GM11168 (cell line): ENCODE measurements at regions not wholly inside any gene's neighbourhood (a gene's known extent, or its start where the extent isn't known, plus 50 kb on each side); places are given as distances from the start of the nearest gene placed in this dataset.
"Not testable (repeated sequence)": the region's sequence is repeated elsewhere in the genome, so short reads cannot be mapped to it uniquely, and the experiment has no call there.

ENCODE experiments used
- in situ Hi-C: fragments of 300-500 bp; cut with MboI; formaldehyde crosslinking; loops from one replicate; pipeline ENCODE4 v1.12.0; 2022; ENCODE audit warnings: low sequenced_read_pairs; ENCODE audit not compliant: unreplicated experiment

DNA sequence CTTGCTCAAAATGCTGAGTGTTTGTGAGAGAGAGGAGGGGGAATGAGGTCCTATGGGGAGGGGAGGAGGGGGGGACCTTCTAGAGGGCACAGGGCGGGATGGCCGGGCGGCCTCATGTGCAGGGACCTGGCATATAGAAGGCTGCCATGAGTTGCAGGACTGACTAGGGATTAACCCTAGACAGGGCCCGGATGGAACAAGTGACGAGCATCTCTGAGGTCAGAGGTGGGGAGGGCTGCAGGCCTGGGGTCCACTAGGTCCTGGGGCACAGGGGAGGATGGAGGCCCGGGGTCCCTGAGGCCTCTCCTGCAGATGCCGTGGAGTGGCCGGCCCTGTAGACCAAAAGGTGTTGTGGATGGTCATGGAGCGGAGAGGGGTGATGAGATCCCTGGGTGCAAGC, 104.0 kb upstream of the EIF5 start:
- in situ Hi-C loops, result no loop called here

DNA sequence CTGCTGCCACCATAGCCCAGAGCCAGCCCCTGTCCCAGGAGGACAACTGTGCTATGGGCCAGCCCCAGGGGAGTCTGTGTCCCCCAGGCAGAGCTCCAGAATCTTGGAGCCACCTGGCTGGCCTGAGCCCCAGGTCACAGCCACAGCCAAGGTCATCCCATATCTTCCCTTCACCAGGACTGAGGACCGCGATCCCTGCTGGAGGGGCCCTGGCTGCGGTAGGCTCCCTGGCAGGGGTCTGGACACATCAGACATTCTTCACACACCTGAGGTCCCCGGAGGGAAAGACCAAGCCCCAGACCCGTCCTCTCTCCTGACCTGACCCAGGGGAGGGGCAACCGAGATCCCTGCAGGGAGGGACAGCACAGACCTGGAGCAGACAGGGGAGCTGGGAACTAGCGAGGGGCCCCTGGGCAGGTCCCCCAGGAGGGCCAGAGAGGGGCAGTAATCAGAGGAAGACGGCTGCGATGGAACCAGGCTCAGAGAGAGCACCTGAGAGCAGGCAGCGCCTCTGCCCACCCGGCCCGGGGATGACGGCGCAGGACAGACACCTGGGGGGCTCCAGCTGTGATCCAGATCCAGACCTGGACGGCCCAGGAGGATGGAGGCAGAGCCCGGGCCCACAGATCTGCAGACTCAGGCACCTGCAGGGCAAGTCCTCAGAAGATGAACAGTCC, 103.2 kb upstream of the EIF5 start:
- in situ Hi-C loops, result no loop called here

DNA sequence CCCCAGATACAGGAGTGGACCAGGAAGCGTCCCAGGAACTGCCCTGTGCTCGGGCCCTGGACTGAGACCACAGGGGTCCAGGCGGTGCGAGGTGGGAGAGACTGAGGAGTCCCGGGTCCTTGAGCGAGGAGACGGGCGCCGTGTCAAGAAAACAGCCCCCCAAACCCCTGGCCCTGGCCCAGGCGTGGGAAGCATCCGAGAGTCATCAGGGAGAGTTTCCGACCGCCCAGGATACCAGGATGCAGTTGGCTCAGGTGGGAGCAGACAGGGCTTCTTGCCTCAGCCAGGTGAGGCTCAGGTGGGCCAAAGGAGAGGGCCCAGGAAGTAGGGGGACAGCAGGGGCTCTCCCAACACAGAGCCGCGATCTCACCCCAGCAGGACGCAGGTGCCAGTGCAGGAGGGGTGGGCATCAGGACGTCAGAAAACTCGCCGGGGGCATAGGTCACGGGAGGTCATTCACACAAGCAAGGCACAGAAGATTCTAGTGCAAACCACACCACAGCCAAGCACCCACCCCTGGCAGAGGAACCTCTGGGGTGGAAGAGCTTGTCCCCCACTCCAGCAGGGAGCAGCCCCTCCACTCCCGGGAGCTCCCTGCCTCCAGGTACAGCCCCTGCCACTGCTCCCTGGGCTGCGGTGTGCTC, 102.5 kb upstream of the EIF5 start:
- in situ Hi-C loops, result no loop called here

DNA sequence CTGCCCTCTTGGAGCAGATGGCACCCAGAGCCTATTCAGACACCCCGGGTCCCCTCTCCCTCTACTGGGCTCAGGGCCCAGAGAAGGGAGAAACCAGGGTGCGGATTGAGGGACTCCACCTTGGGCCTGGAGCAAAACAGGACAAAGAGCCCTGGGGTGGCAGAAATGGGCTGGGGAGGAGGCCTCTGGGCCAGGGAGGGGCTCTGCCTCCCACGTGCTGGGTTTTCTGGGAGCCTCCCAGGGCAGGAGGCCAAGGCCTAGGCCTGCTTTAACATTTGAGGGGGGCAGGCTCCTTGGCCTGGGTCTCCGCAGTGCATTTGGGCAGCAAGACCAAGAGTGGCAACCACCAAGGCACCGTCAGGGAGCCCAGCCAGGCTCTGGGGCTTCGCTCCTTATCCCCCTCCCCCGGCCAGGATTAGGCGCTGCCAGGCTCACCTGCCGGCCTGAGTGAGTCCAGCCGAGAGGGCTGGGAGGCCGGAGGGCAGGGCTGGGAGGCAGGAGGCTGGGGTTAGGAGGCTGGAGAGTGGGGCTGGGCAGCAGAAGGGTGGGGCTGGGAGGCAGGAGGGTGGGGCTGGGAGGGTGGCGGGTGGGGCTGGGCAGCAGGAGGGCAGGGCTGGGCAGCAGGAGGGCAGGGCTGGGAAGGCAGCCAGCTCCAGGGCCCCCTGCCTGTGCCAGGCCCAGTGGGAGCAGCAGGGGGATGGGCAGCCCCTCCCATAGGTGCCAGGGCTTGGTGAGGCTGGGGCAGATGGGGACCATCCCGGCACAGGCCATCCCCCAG, 101.8 kb upstream of the EIF5 start:
- in situ Hi-C loops, result no loop called here

DNA sequence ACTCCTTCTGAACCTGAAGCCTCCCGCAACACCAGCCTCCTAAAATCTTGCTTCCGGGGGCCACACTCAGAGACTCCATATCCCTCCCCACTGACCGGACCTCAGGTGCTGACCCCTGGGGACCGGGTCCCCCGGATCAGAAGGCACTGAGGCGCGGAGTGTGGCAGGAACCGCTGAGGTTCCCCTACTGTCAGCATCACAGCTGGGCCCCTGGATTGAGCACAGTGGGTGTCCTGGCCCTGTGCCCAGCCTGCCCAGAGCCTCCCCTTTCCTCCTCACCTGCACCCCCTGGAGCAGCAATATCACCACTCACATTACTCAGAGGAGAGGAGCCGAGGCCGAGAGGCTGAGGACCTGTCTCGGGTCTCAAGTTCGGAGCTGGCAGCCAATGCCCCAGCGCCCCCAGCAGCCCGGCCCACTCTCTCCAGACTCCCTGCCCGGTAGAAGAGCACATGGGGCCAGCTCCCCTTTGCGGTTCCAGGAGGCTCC, 101.2 kb upstream of the EIF5 start:
- in situ Hi-C loops, result no loop called here

DNA sequence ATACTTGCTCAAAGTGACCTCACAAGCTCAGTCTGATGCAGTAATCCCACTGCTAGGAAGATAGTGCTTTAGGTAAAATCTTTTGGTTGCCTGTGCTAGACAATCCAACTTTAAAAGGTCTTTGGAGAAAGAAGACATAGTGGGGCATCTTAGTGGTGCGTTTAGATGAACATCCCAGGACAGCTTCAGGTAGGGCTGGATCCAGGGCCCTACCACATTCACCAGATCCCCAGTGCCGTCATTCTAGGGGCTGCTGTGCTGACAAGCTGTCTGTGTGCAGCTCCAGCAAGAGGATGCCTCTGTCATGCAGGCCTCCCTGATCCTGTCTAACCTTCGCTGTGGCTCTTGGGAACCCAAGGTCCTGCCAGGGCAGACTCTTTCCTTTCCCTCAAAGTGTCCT, 100.7 kb upstream of the EIF5 start:
- in situ Hi-C loops, result no loop called here

DNA sequence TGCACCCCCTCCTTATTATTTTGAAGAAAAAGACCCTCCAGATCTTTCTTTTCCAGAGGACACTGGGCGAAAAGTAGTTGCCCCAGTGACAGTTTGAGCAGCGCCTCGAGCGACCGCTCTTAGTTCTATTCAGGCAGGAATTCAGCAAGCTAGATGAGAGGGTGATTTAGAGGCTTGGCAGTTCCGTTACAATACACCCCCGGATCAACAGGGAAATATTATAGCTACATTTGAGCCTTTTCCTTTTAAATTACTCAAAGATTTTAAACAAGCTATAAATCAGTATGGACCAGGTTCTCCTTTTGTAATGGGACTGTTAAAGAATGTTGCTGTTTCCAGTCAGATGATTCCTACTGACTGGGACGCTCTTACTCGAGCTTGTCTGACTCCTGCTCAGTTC, 99.2 kb upstream of the EIF5 start:
- in situ Hi-C loops, result not testable (repeated sequence)

DNA sequence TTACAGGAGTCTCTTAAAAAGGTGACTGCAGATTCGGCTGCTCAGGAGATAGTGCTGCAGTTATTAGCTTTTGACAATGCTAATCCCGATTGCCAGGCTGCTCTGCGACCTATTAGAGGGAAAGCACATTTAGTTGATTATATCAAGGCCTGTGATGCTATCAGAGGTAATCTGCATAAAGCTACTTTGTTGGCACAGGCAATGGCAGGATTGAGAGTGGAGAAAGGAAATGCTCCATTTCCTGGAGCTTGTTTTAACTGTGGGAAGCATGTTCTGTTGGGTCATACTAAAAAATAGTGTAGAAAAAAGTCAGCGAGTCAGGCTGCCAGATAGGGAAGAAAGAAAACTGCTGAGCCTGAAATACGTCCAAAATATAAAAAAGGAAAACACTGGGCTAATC, 98.5 kb upstream of the EIF5 start:
- in situ Hi-C loops, result not testable (repeated sequence)

DNA sequence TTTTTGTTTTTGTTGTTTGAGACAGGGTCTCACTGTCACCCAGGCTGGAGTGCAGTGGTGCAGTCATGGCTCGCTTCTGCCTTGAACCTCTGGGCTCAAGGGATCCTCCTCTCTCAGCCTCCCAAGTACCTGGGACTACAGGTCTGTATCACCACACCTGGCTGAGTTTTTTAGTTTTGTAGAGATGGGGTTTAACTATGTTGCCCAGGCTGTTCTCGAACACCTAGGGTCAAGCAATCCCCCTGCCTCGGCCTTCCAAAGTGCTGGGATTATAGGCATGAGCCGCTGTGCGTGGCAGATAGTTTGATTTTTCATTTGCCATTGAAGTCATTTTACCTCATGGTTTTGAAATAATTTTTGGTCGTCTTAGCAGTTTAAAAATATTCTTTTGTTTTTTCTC, 94.3 kb upstream of the EIF5 start:
- in situ Hi-C loops, result no loop called here

DNA sequence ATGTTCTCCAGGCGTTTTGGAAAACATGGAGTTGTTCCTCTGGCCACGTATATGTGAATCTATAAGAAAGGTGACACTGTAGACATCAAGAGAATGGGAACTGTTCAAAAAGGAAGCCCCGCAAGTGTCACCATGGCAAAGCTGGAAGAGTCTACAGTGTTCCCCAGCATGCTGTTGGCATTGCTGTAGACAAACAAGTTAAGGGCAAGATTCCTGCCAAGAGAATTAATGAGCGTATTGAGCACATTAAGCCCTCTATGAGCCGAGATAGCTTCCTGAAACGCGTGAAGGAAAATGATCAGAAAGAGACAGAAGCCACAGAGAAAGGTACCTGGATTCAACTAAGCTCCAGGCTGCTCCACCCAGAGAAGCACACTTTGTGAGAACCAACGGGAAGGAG, 92.5 kb upstream of the EIF5 start:
- in situ Hi-C loops, result no loop called here

DNA sequence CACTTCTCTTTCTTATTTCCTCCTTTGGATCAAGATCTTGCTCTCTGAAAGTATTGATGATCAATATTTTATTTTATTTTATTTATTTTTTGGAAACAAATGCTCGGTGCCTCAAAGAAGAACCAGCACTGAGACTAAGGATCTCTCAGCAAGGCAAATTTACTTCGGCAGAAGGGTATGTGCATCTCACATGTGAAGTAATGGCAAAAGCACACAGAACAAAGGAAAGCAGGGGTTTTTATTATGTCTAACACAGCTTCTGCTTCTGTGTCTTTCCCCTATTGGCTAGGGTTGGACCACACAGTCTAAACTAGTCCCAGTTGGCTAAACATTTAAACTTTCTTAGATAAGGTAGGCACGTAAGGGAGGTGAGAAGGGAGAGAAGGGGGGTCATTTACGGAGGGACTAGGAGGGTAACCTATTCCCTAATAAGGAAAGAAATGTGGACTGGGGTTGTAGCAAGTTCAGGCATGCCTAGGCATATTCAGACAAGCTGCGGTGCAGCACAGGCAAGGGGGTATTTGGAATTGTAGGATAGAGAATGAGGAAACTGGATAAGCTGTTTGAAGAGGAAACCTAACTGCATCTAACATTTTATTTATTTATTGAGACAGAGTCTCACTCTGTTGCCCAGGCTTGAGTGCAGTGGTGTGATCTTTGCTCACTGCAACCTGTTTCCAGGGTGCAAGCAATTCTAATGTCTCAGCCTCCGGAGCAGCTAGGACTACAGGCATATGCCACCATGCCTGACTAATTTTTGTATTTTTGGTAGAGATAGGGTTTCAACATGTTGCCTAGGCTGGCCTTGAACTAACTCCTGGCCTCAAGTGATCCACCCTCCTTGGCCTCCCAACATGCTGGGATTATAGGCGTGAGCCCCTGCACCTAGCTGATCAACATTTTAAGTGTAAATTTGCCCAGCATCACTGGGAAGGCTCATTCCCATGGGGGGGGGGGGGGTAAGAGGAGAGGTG, 90.0 kb upstream of the EIF5 start:
- in situ Hi-C loops, result no loop called here

DNA sequence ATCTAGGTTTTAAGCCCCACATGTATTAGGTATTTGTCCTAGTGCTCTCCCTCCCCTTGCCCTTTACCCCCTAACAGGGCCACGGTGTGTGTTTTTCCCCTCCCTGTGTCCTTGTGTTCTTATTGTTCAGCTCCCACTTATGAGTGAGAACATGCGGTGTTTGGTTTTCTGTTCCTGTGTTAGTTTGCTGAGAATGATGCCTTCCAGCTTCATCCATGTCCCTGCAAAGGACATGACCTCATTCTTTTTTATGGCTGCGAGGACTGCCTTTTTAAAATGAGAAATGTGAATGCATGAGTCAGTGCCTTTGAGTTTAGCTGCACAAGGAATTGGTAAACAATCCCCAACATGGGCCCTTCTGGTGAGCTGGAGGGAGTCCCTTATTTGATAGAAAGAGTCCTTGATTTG, 88.4 kb upstream of the EIF5 start:
- in situ Hi-C loops, result not testable (repeated sequence)

DNA sequence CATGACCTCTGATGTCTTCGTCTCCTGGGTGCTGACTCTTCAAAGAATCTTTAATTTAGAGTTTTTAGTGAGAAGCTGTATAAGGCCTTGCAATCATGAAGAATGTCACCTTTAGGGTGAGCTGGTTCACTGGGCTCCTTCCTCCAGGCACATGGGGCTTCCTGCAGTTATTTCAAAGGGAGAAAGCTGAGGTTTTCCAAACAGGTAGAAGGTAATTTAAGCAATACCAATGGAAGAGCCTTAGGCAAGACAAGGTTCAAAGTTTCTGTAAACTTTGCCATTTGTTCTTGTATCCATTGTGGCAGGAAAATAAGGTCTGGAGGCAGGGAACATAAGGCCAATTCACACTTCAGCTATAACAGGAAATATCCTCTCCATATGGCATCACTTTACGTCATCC, 88.0 kb upstream of the EIF5 start:
- in situ Hi-C loops, result no loop called here

DNA sequence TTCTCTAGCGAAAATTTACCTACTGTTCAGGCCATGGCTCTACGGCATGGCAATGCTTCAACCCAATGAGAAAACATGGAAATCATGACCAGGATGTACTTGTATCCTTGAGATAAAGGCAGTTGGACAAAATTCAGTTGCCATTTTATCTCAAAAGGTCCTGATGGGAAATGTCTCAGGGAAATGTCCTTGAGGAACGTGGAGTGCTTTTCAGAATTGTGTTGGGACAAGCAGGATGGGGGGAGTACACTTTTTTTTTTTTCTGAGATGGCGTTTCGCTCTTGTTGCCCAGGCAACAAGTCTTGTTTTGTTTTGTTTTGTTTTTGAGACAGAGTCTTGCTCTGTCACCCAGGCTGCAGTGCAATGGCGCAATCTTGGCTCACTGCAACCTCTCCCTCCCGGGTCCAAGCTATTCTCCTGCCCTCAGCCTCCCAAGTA, 86.8 kb upstream of the EIF5 start:
- in situ Hi-C loops, result no loop called here

DNA sequence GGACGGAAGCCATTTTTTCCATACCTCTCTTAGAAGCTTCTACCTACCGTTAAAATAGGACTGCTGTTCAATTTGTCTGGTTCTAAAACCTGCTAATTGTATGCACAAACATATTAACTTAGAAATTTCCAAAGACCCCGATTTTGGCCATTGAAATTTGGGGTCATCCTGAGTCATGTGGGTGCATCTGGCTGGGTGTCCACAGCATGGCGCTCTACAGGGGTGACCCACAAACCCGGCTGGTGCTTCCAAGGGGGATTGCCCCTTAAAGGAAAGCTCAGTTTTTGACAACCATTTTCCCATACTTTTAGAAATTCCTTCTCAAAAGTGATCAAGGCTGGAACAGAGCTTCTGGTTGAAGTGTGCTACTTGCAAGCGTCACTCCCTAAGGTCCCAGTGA, 83.9 kb upstream of the EIF5 start:
- in situ Hi-C loops, result no loop called here

DNA sequence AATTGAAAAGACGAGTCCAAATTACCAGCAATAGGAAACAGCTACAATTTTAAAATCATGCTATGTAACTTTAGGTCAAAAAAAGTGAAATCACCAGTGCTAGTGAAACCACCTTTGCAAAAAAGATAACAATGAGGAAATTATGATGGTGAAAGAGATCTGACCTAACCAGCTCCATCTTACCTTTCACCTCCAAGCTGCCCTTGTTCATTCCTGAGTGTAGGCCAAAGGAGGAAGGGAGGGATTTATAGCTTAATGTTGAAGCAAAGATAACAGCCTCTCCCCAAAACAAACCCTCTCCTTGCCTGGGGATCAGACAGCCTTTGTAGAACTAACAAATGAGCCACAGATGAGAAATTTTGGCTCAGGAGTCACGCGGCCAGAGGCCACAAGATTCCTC, 83.2 kb upstream of the EIF5 start:
- in situ Hi-C loops, result no loop called here

DNA sequence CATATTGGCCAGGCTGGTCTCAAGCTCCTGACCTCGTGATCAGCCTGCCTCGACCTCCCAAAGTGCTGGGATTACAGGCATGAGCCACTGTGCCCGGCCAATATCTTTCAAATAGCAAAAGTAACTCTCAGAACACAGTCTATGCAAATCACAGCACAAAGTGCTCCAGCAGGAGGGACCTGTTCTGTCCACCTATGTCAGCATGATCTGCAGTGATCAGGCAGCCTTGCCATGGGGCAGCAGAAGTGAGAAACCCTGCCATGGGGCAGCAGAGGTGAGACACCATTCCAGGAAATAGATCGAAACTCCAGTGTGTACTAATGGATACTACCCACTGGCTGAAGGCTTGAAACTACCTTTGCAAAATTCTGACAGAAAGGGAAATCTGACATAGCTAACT, 78.5 kb upstream of the EIF5 start:
- in situ Hi-C loops, result no loop called here

DNA sequence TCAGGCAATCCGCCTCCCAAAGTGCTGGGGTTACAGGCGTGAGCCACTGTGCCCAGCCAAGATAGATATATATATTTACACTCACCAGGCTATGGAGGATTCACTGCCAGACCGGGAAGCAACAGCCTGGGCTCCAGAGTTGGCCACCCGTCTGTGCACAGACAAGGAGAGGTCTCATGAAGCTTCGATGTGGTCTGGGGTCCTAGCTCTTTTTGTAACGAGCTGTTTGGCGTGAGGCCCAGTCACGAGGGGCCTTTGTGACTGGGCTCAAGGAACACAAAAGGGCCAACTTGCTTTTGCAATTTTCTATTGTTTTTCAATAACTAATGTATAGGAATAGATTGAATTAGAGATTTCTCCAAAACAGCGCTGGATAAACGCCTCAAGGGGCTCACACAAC, 77.6 kb upstream of the EIF5 start:
- in situ Hi-C loops, result no loop called here

DNA sequence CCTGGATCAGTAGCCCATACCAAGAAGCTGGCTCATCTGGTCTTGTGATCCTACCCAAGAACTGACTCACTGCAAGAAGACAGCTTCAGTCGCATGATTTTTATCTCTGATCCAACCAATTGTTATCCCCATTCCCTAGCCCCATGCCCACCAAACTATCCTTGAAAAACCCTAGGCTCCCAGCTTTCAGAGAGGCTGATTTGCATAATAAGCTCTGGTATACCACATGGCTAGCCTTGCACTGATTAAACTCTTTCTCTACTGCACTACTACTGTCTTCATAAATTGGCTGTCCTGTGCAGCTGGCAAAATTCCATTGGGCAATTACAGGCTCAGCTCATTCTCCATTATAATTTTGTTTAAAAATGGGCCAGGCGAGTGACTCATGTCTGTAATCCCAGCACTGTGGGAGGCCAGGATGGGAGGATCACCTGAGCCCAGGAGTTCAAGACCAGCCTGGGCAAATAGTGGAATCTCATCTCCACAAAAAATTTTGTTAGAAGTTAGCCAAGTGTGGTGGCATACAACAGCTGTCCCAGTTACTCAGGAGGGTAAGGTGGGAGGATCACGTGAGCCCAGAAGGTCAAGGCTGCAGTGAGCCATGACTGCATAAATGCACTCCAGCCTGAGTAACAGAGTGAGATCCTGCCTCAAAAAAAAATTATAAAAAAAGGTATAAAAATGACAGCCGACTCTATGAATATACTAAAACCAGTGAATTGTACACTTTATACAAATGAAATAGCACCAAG, 76.7 kb upstream of the EIF5 start:
- in situ Hi-C loops, result no loop called here

DNA sequence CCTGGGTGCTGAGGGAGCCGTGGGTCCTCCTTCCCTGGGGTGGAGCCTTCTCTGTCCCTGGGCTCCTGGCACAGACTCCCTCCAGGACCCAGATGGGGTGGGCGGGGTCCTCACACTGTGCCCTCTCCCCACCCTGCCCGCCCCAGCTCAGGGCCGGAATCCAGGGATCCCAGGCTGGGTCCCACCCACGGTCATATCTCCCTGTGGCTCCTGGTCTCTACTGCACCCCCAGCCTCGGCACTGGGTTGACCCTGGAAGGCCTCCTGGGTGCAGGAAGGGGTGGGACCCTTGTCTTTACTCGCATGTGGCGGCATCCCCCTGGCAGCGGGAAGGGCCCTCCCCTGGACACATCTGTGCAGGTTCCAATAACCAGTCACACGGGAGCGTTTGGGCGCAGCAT, 75.8 kb upstream of the EIF5 start:
- in situ Hi-C loops, result no loop called here
